GM23338 (cell line): ENCODE measurements at regions not wholly inside any gene's neighbourhood (a gene's known extent, or its start where the extent isn't known, plus 50 kb on each side); places are given as distances from the start of the nearest gene placed in this dataset.

Source experiments
- ATAC-seq: fragments of 200-7000 bp; cut with Tn5 transposase; 3 replicates; pipeline ENCODE4 v1.9.1; 2020
- DNase-seq: peaks from one replicate; pipeline ENCODE4 v3.0.0-alpha.2; 2015; ENCODE audit warnings: low spot score
- H2AFZ ChIP-seq: fragments of 200-600 bp; sonication (generic); 2 replicates; pipeline ENCODE4 v1.8.0; 2016; ENCODE audit warnings: antibody characterized with exemption, mild to moderate bottlenecking, moderate library complexity
- H3F3A ChIP-seq: fragments of 200-600 bp; sonication (generic); replicated peaks from 2 replicates; pipeline ENCODE4 v1.8.0; 2017; ENCODE audit warnings: antibody characterized with exemption, mixed run types, low read depth
- H3K27ac ChIP-seq: fragments of 200-600 bp; sonication (generic); 2 replicates; pipeline ENCODE4 v1.6.1; 2016; ENCODE audit warnings: low read depth
- H3K27me3 ChIP-seq: fragments of 200-600 bp; sonication (generic); 2 replicates; pipeline ENCODE4 v1.8.0; 2016; ENCODE audit warnings: mild to moderate bottlenecking, mixed run types, moderate library complexity; ENCODE audit not compliant: insufficient read depth
- H3K36me3 ChIP-seq: fragments of 200-600 bp; sonication (generic); 2 replicates; pipeline ENCODE4 v1.8.0; 2016; ENCODE audit warnings: mild to moderate bottlenecking; ENCODE audit not compliant: insufficient read depth
- H3K4me1 ChIP-seq: fragments of 200-600 bp; sonication (generic); 2 replicates; pipeline ENCODE4 v1.8.0; 2016; ENCODE audit warnings: mild to moderate bottlenecking, moderate library complexity; ENCODE audit not compliant: insufficient read depth
- H3K4me2 ChIP-seq: fragments of 200-600 bp; sonication (generic); 2 replicates; pipeline ENCODE4 v1.7.1; 2017; ENCODE audit warnings: mixed run types
- H3K4me3 ChIP-seq: fragments of 200-600 bp; sonication (generic); 2 replicates; pipeline ENCODE4 v1.6.1; 2016; ENCODE audit warnings: mixed run types
- H3K79me2 ChIP-seq: fragments of 200-600 bp; sonication (generic); replicated peaks from 2 replicates; pipeline ENCODE4 v1.8.0; 2017; ENCODE audit warnings: mild to moderate bottlenecking; ENCODE audit not compliant: insufficient read depth
- H3K9me2 ChIP-seq: fragments of 200-600 bp; sonication (generic); 2 replicates; pipeline ENCODE4 v1.8.0; 2017; ENCODE audit not compliant: insufficient read depth
- H4K20me1 ChIP-seq: fragments of 200-600 bp; sonication (generic); replicated peaks from 2 replicates; pipeline ENCODE4 v1.8.0; 2017; ENCODE audit warnings: mild to moderate bottlenecking; ENCODE audit not compliant: insufficient read depth
- H3K27ac Mint-ChIP-seq: 2 replicates; pipeline ENCODE4 v1.8.0; 2020; ENCODE audit warnings: inconsistent platforms, mild to moderate bottlenecking, moderate library complexity, mixed read lengths
- H3K27me3 Mint-ChIP-seq: 3 replicates; pipeline ENCODE4 v1.8.0; 2022; ENCODE audit warnings: low read depth, mild to moderate bottlenecking, moderate library complexity, mixed read lengths, inconsistent platforms; ENCODE audit not compliant: insufficient read depth, poor library complexity
- H3K36me3 Mint-ChIP-seq: 3 replicates; pipeline ENCODE4 v1.8.0; 2021; ENCODE audit warnings: low read depth, mild to moderate bottlenecking, inconsistent platforms, moderate library complexity, mixed read lengths
- H3K4me1 Mint-ChIP-seq: 3 replicates; pipeline ENCODE4 v1.8.0; 2020; ENCODE audit warnings: mild to moderate bottlenecking, inconsistent platforms, mixed read lengths
- H3K4me3 Mint-ChIP-seq: 3 replicates; pipeline ENCODE4 v1.8.0; 2021; ENCODE audit warnings: moderate library complexity, mild to moderate bottlenecking, inconsistent platforms, mixed read lengths
- H3K9me3 Mint-ChIP-seq: 3 replicates; pipeline ENCODE4 v1.8.0; 2020; ENCODE audit warnings: moderate library complexity, mild to moderate bottlenecking, inconsistent platforms, mixed read lengths
- CTCF ChIP-seq, 2 experiments: fragments of 200-600 bp in 1 of 2; sonication (generic) in 1 of 2; conservative IDR thresholded peaks; 2 replicates each; pipeline versions ENCODE4 v1.5.1 to v1.6.1; 2016 to 2017; ENCODE audit warnings: antibody characterized with exemption in 2 of 2, low read depth in 2 of 2, mild to moderate bottlenecking in 2 of 2, moderate library complexity in 1 of 2
- ETS1 ChIP-seq: IDR thresholded peaks from 2 replicates; pipeline ENCODE4 v1.6.1; 2016; ENCODE audit warnings: antibody characterized with exemption
- EZH2 ChIP-seq: fragments of 200-600 bp; sonication (generic); IDR thresholded peaks from one replicate; pipeline ENCODE4 v1.8.0; 2017; ENCODE audit warnings: antibody characterized with exemption, mild to moderate bottlenecking, low read depth; ENCODE audit not compliant: unreplicated experiment
- EZH2phosphoT487 ChIP-seq: fragments of 200-600 bp; sonication (generic); IDR thresholded peaks from one replicate; pipeline ENCODE4 v1.8.1; 2018; ENCODE audit warnings: antibody characterized with exemption; ENCODE audit not compliant: unreplicated experiment
- NANOG ChIP-seq: IDR thresholded peaks from 2 replicates; pipeline ENCODE4 v1.6.1; 2016; ENCODE audit warnings: antibody characterized with exemption, borderline replicate concordance
- POLR2AphosphoS5 ChIP-seq: IDR thresholded peaks from 2 replicates; pipeline ENCODE4 v1.6.1; 2016; ENCODE audit warnings: antibody characterized with exemption, low read depth
- STAT1 ChIP-seq: IDR thresholded peaks from one replicate; pipeline ENCODE4 v1.6.1; 2016; ENCODE audit warnings: antibody characterized with exemption; ENCODE audit not compliant: unreplicated experiment
- ZNF114 ChIP-seq: fragments of 250-450 bp; sonication (Bioruptor Pico); IDR thresholded peaks from 2 replicates; pipeline ENCODE4 v1.5.0; 2020; ENCODE audit warnings: mild to moderate bottlenecking, moderate library complexity
- TF ChIP-seq, protein P1 (sequence below): IDR thresholded peaks from one replicate; pipeline ENCODE4 v1.6.1; 2018; ENCODE audit warnings: antibody characterized with exemption; ENCODE audit not compliant: unreplicated experiment

DNA sequence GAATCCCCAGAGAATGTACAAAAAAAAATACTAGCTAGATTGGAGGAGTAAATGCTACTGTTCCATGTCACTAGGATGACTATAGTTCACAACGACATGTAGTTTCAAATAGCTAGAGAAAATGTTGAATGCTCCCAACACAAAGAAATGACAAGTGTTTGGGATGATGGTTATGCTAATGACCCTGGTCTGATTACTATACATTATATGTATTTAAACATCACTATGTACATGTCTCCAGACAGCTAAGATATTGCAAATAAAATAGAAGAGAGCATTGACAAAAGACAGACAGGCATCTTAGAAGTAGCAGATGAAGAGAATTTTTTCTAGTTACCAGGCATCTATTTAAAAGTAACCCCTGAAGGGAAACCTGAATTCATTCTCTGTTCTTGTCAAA is 281.6 kb upstream of the SLC16A7 start (continued):
- TF ChIP-seq, protein P1, sequence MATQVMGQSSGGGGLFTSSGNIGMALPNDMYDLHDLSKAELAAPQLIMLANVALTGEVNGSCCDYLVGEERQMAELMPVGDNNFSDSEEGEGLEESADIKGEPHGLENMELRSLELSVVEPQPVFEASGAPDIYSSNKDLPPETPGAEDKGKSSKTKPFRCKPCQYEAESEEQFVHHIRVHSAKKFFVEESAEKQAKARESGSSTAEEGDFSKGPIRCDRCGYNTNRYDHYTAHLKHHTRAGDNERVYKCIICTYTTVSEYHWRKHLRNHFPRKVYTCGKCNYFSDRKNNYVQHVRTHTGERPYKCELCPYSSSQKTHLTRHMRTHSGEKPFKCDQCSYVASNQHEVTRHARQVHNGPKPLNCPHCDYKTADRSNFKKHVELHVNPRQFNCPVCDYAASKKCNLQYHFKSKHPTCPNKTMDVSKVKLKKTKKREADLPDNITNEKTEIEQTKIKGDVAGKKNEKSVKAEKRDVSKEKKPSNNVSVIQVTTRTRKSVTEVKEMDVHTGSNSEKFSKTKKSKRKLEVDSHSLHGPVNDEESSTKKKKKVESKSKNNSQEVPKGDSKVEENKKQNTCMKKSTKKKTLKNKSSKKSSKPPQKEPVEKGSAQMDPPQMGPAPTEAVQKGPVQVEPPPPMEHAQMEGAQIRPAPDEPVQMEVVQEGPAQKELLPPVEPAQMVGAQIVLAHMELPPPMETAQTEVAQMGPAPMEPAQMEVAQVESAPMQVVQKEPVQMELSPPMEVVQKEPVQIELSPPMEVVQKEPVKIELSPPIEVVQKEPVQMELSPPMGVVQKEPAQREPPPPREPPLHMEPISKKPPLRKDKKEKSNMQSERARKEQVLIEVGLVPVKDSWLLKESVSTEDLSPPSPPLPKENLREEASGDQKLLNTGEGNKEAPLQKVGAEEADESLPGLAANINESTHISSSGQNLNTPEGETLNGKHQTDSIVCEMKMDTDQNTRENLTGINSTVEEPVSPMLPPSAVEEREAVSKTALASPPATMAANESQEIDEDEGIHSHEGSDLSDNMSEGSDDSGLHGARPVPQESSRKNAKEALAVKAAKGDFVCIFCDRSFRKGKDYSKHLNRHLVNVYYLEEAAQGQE = no peak
- no peak for TF ChIP-seq NANOG

DNA sequence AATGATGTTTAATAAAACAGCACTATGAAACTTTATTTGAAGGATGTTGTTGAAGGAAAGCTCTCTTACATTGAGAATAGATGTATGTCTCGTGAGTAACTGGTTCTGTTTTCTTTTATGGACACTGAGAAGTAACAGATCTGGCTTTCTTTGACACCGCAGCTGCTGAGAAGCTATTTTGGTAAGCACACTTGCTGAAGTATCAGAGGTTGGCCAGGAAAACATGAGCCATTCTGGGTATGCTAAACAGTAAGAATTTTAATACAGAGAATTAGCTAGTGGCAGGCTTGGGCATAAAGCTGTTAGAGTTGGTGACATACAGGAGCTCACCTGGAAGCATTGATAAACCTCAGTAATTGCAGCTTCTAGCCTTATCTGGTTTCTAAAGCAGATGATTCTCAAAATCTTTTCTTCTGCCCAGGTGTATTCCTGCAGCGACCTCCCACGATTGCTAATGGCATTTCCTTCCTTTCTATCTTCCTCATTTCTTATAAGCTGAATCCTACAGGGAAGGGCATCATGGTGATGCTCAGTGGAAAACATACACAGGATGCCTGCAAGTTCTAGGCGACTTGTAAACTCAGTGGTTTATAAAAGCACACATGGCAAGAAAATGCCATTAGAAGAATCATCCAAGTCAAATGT is 291.6 kb upstream of the SLC16A7 start:
- TF ChIP-seq ZNF114 (CRISPR knock-in tag) (no peak), CTCF (conservative IDR thresholded peaks at IDR 0.05; ENCODE audit: low read depth in 2 of 2) (peak; percentile 40 to 52; a peak in 3 of 4 replicates), EZH2phosphoT487 (no peak)
- Mint-ChIP-seq H3K27ac (no peak overlapping the region), H3K4me3 (no peak overlapping the region), H3K36me3 (peaks cover 16% of the 10 kb centered on the region; the same call in 2 of the 3 replicates), H3K4me1 (peaks cover 2% of the 10 kb centered on the region; the same call in 2 of the 3 replicates), H3K27me3 (no peaks in the 10 kb centered on the region), H3K9me3 (peaks cover 13% of the 10 kb centered on the region; the same call in 2 of the 3 replicates)
- Histone ChIP-seq H3K27me3 (no peaks in the 10 kb centered on the region), H4K20me1 (no peaks in the 10 kb centered on the region), H2AFZ (no peak overlapping the region), H3K9me2 (no peaks in the 10 kb centered on the region), H3K4me2 (no peak overlapping the region), H3K79me2 (no peaks in the 10 kb centered on the region), H3K4me1 (no peaks in the 10 kb centered on the region), H3K36me3 (no peaks in the 10 kb centered on the region), H3K27ac (no peak overlapping the region), H3F3A (no peaks in the 10 kb centered on the region), H3K4me3 (no peak overlapping the region)
- ATAC-seq (no peak; the same call in 2 of the 3 replicates), DNase-seq (no peak)

- DNase-seq (no peak), ATAC-seq (no peak)
- Mint-ChIP-seq H3K9me3 (peaks cover 13% of the 10 kb centered on the region; the same call in 2 of the 3 replicates), H3K27me3 (peaks cover 4% of the 10 kb centered on the region), H3K36me3 (peaks cover 16% of the 10 kb centered on the region; the same call in 2 of the 3 replicates), H3K27ac (no peak overlapping the region), H3K4me3 (no peak overlapping the region), H3K4me1 (no peaks in the 10 kb centered on the region)
- H3F3A ChIP-seq = no peaks in the 10 kb centered on the region
- 0 out of 2 replicates have a peak, but pooled peaks cover 3% of the 10 kb centered on the region for H3K9me2 ChIP-seq
- no peak overlapping the region for H3K4me2 ChIP-seq
- H3K27me3 ChIP-seq = no peaks in the 10 kb centered on the region
- no peaks in the 10 kb centered on the region for H4K20me1 ChIP-seq
- no peaks in the 10 kb centered on the region for H3K79me2 ChIP-seq
- no peak overlapping the region for H3K4me3 ChIP-seq
- H3K4me1 ChIP-seq = no peaks in the 10 kb centered on the region
- H3K36me3 ChIP-seq = no peaks in the 10 kb centered on the region
- H3K27ac ChIP-seq = no peak overlapping the region
- no peak overlapping the region for H2AFZ ChIP-seq
- no peak for TF ChIP-seq NANOG
- TF ChIP-seq, protein P1 = no peak
- TF ChIP-seq POLR2AphosphoS5 = no peak
- TF ChIP-seq ETS1 = no peak
- no peak for TF ChIP-seq STAT1
- TF ChIP-seq EZH2 = no peak
- no peak for TF ChIP-seq ZNF114 (CRISPR knock-in tag)
- TF ChIP-seq CTCF (conservative IDR thresholded peaks at IDR 0.05; ENCODE audit: low read depth in 2 of 2) = no peak
Measured at GRCh38 chr12:59298296-59298695, 297.5 kb upstream of the SLC16A7 start.
